ENCODE measurements at regions not wholly inside any gene's neighbourhood (a gene's known extent, or its start where the extent isn't known, plus 50 kb on each side); places are given as distances from the start of the nearest gene placed in this dataset.

GRCh38 chr3:14286887-14287500, 108.4 kb downstream of the LSM3 start:
- no peak for DNase-seq (ENCODE audit: low read depth in 1 of 2, low spot score in 1 of 2)

DNA sequence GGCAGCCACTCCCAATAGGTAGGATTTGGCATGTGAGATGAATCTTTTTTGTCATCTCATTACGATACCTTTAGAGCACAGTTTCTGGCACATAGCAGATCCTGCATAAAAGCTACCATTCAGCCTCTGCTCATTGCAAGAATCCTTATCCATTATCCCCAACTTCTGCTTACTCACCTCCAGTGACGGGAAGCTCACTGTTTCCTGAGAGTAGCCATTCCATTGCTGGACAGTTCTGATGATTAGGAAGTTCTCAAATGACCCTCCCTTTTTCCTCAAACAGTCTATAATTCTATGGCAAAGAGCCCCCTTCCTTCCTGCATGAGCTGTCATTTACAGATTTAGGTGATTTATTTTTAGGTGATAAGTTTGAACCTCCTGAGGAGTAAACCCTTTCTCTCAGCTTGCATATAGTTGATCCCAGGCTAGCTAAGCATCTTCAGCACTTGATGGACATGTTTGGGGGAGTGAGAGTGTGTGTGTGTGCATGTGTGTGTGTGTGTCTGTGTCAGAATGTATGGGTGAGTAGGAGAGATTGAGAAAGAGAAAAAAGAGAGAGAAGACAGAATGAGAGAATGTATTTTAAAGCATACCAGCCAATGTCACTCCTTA, 109.7 kb downstream of the LSM3 start:
- DNase-seq (ENCODE audit: low read depth in 1 of 2, low spot score in 1 of 2) = no peak

GRCh38 chr3:14288833-14289451, 110.3 kb downstream of the LSM3 start:
- DNase-seq (ENCODE audit: low read depth in 1 of 2, low spot score in 1 of 2) = no peak

DNA sequence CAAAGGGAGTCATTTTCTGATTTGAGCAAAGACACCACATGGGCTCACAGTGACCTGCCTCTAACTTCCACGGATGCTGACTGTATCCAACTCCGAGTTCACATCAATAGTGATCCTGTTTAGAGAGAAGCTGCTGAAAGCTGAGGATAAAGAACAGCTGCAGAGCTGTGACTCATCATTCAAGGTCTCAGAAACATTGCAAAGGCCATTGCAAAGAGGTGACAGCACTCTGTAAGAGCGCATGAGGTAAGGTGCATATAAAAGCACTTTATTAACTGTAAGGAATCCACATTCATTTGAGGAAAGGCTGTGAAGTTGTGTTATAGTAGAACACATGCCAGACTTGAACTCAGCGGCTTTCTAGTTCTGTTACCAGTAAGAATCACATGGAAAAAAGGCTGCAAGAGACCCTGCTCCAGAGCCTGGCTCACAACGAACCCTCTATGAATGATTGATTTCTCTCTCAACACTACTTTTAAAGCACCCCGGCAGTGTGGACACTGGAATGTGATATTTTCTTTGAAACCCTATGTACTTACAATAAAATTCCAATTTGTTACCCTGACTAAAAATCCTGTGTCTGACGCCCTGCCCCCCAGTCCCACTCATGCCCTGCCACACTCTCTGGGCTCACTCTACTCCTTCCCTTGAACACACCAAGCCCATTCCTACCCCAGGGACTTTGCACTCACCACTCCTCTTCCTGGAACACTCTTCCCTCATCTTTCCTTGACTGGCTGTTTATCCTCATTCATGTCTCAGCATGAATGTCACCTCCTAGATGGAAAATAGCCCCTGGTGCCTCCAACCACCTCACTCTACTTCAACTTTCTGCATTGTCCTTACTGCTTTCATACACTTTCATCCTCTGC, 111.2 kb downstream of the LSM3 start:
- no peak for DNase-seq (ENCODE audit: low read depth in 1 of 2, low spot score in 1 of 2)

GRCh38 chr3:14290631-14291385, 111.6 kb upstream of the SLC6A6 start:
- DNase-seq (ENCODE audit: low read depth in 1 of 2, low spot score in 1 of 2) = no peak

DNA sequence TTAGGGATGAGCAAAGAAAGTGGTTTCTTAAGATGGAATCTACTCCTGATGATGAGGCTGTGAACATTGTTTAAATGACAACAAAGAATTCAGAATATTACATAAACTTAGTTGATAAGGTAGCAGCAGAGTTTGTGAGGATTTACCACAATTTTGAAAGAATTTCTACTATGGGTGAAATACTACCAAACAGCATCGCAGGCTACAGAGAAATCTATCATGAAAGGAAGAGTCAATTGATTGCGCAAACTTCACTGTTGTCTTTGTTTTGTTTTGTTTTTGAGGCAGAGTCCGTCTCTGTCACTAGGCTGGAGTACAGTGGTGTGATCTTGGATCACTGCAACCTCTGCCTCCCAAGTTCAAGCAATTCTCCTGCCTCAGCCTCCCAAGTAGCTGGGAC, 107.4 kb upstream of the SLC6A6 start:
- DNase-seq (ENCODE audit: low read depth in 1 of 2, low spot score in 1 of 2) = no peak

- DNase-seq (ENCODE audit: low read depth in 1 of 2, low spot score in 1 of 2) = no peak
Observed at GRCh38 chr3:14295801-14296200, 106.6 kb upstream of the SLC6A6 start.

GRCh38 chr3:14297305-14297704, 105.1 kb upstream of the SLC6A6 start:
- DNase-seq (ENCODE audit: low read depth in 1 of 2, low spot score in 1 of 2) = no peak

DNA sequence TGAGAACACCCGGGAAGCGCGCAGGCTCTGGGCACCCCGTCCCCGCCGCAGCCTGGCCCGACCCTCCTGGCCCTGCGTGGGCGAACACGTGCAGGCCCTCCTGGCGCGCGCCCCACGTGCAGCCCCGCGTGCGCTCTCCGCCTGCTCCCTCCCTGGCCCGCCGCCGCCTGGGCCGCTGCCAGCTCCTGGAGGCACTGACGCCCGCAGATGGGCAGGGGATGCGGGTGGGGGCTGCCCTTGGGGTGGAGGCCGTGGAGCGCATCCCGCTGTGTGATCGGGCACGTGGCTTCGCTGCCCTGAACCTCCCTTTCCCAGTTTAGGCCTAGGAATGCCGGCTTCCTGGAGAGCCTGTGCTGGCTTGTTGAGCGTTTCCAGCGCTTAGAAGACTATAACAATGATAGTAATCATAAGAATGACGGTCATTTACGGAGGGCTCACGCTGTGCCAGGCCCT, 104.6 kb upstream of the SLC6A6 start:
- no peak for DNase-seq (ENCODE audit: low read depth in 1 of 2, low spot score in 1 of 2)

DNA sequence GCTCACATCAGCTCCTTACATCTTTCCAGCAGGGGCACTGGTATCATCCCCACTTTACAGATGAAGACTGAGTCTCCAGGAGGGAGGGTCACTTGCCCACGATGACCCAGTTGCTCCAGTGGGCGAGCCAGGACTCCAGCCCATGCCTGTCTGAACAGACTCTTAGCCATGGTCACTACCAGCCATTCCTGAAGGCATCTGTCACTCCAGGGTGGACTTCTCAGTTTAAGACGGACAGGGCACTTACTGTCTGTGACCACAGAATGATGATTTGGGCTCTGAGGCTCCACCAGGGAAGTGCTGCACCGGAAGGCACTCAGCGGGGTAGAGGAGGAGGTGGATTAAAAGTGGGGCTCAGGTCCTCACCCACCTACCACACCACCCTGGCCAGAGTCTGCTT, 104.0 kb upstream of the SLC6A6 start:
- no peak for DNase-seq (ENCODE audit: low read depth in 1 of 2, low spot score in 1 of 2)

- no peak for DNase-seq (ENCODE audit: low read depth in 1 of 2, low spot score in 1 of 2)
Observed at GRCh38 chr3:14298991-14299555, 103.3 kb upstream of the SLC6A6 start.

- DNase-seq (ENCODE audit: low read depth in 1 of 2, low spot score in 1 of 2) = no peak
Observed at GRCh38 chr3:14299767-14300166, 102.6 kb upstream of the SLC6A6 start.

DNA sequence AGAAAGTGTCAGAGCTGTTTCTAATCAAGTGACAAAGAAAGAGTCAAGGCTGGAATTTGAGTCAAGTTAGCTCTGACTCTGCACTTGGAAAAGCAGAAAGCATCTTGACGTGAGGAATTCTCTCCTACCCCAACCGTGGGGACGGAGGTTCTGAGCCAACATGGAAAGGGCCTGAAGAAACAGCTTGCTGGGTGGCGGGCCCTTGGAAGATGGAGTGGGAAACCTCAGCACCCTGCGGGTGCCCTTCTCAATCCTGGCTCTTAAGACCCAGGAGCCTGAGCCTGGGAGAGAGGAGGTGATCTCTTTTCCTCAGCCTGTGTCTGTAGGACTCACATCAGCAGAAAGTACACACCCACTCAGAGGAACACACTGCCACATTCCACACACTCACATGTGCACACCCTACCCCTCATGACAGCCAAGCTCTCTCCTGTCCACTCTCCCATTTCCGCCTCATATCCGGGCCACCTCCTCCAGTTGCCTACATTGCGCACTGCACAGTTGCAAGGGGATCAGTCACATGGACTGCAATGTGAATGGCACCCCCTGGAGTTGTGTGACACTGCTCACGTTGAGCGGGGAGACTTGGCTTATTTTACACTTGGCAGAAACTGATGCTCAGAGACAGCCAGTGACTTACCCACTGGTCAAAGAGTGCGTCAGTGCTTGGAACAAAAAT, 101.5 kb upstream of the SLC6A6 start:
- DNase-seq (ENCODE audit: low read depth in 1 of 2, low spot score in 1 of 2) = no peak

DNA sequence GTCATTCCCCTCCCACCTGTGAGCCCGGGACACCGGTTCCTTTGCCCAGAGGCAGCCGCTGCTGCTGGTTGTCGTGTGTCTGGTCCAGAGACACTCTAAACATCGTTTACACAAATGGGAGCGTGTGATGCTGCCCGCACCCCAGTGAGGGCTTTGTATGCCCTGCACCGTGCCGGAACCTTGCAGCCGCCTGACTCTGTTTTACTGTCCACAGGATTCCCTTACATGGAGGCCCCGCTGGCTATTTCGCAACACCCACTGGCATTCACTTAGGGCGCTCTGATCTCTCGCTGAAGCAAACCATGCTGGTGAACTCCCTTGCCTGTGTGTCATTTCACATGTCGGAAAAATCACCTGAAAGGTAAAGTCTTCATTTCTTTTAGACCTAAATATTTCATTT, 100.8 kb upstream of the SLC6A6 start:
- DNase-seq (ENCODE audit: low read depth in 1 of 2, low spot score in 1 of 2) = no peak

- DNase-seq (ENCODE audit: low read depth in 1 of 2, low spot score in 1 of 2) = no peak
Observed at GRCh38 chr3:14303336-14304100, 98.9 kb upstream of the SLC6A6 start.

DNA sequence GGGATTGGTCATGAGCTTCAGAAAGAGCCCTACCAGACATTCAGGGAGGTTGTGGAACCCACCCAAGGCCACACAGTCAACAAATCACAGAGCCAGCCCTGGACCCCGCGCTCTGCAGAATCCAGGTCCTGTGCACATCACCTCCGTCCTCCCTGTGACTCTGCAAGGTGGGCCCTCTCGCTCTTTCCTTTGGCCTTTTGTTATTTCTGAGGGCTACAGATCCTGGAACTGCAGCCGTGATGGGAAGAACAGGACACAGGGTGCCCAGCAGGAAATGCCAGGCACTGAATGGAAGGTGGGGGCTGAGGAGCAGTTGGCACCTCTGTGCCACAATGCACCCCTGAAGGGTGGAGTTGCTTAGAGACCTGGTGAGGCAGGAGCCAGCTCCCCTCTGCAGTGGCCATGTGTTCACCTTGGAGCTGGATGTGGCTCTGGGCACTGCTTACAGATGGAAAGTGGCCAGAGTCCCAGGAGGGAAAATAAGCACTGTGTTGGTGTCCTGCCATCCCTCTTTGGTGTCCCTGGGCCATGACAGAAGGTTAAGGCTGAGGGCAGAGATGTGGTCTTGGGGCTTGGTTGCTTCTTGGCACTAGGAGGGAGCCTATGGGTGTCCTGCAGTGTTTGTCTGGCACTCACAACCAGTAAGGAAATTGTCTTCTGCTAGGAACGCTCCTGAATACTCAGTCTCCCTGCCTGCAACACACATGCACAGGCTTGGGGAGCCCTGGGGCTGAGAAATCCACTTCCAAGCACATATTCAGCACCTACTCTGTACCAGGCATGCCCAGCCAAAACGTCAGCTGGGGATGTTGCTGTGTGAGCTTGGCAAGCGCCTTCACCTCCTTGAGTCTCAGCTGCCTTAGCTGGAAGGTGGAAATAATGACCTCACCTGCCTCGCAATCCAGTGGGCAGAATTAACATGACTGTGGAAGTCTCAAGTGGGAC, 98.0 kb upstream of the SLC6A6 start:
- no peak for DNase-seq (ENCODE audit: low read depth in 1 of 2, low spot score in 1 of 2)

DNA sequence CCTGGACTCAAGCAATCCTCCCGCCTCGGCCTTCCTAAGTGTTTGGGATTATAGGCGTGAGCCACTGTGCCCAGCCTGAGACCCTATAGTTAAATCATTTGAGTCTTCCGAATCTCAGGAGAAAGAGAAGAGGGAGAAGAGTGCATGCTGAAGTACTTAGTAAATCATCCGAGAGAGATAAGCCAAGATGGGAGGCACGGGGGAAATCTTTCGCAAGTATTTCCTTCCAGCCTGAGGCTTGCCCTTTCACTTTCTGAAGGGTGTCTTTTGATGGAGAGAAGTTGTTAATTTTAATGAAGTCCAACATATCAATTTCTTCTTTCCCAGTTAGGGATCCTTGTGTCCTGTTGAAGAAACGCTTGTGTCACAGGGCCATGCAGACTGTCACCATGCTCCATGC, 97.1 kb upstream of the SLC6A6 start:
- no peak for DNase-seq (ENCODE audit: low read depth in 1 of 2, low spot score in 1 of 2)

DNA sequence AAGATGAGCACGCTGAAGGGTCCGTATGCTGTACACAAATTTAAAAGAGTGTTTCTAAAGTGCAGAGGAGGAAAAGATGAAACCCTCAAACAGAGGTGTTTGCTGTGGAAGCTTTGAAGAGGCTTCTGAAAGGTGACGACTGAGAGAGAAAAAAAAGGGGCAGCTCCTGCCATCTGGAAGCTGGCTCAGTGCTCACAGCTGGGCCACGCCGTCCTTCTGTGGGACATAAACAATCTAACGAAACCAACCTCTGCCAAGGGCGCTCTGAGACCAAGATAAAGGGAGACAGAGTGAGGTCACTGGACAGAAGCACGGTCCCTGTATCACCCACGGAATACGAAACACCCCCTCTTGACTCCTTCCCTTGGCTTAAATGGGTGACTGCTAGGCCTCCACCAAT, 96.3 kb upstream of the SLC6A6 start:
- no peak for DNase-seq (ENCODE audit: low read depth in 1 of 2, low spot score in 1 of 2)

Measured in activated CD4-positive, alpha-beta T cell treated with anti-CD3 and anti-CD28 coated beads, Interleukin-2, amount 50 U/mL, for 24 hours (primary cell).